ENCODE measurements at regions not wholly inside any gene's neighbourhood (a gene's known extent, or its start where the extent isn't known, plus 50 kb on each side); places are given as distances from the start of the nearest gene placed in this dataset.
"Not testable (repeated sequence)": the region's sequence is repeated elsewhere in the genome, so short reads cannot be mapped to it uniquely, and the experiment has no call there.

- no peak for DNase-seq (ENCODE audit: low read depth)
Observed at GRCh38 chrX:10676235-10676957, 56.0 kb upstream of the MID1 start.

DNA sequence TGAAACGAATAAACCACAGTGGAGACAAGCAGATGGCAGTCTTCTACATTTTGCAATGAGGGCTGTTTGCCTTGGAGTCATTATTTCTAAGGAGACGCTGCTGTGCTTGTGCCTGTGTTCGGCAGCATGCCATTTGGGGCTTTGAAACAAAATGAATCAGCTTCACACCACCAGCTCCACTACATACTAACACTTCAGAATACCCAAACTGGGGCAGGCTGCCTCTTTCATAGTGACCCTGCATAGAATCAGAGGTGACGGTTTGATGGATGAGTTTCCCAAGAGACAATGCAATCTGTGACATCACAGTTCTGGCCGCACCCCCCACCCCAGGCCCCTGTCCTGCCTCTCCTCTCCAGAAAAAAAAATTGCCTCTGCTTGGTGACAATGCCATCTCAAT lies 57.1 kb upstream of the MID1 start:
- DNase-seq (ENCODE audit: low read depth) = no peak

DNA sequence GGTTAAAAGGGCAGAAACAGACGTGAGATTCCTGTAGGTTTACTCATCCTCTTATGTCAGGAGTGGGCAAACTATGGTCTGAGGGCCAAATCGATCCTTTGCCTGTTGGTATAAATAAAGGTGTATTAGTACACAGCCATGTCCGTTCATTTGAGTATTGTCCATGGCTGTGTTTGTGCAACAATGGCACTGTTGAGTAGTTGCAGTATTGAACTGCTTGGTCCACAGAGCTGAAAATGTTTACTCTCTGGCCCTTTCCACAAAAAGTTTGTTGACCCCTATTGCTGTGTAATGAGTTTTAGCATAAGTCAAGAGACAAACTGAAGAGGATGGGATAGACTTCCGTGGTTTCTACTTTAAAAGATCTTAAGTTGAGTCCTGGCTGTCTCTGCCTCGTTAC lies 59.0 kb upstream of the MID1 start:
- DNase-seq (ENCODE audit: low read depth) = no peak

DNA sequence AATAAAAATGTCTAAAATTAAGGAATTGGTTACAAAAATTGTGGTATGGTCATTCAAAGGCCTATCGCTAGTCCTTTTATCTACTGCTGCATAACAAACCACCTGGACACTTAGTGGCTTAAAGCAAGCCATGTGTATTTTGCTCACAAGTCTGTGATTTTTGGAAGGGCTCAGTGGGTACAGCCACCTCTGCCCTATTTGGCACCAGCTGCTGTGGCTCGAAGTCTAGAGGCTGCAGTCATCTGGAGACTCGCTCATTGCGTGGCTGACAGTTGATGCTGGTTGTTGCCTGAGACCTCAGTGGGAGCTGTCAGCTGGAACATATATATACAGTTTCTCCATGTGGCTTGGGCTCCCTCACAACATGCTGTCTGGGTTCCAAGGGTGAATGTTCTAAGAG lies 60.8 kb upstream of the MID1 start:
- DNase-seq (ENCODE audit: low read depth) = no peak

- not testable (repeated sequence) for DNase-seq (ENCODE audit: low read depth)
Observed at GRCh38 chrX:10683631-10684030, 63.2 kb upstream of the MID1 start.

- DNase-seq (ENCODE audit: low read depth) = no peak
Observed at GRCh38 chrX:10685923-10686595, 65.7 kb upstream of the MID1 start.

DNA sequence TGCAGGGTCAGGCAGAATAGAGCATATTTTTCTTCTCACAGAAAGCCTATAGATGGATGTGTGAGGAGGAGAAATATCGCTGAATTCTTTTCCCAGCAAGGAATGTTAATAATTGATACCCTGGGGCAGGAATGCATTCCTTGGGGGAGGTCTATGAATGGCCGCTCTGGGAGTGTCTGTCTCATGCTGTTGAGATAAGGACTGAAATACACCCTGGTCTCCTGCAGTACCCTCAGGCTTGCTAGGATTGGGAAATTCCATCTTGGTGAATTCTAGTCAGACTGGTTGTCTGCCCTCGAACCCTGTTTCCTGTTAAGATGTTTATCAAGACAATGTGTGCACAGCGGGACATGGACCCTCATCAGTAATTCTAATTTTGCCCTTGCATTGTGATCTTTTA lies 71.4 kb upstream of the MID1 start:
- DNase-seq (ENCODE audit: low read depth) = not testable (repeated sequence)

DNA sequence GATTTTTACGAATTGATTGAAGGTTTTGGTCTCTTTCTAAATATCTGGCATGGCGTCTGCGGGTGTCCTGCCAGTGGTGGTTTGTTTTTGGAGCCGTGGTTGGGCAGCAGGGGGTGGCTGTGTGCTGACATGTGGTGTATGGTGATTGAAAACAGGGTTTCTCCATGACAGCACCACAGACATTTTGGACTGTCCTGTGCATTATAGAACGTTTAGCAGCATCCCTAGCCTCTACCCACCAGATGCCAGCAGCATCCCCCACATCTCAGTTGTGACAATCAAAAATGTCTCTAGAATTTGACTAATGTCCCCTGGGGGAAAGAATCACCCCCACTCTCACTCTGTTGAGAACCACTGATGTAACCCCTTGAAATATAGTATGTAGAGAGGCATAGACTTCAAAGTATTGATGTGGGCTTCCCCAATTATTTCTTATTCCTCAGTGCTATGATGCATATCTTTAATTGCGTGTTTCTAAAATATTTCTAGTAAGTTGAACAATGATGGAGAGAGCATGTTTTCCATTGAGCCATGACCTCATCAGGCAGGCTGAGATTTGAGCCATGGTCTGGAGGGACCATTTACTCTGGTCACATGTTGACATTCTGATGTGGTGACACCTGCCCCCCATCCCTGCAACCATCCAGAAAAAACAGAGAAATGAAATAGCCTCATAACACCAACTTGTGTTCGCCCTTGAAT lies 77.4 kb upstream of the MID1 start:
- no peak for DNase-seq (ENCODE audit: low read depth)

DNA sequence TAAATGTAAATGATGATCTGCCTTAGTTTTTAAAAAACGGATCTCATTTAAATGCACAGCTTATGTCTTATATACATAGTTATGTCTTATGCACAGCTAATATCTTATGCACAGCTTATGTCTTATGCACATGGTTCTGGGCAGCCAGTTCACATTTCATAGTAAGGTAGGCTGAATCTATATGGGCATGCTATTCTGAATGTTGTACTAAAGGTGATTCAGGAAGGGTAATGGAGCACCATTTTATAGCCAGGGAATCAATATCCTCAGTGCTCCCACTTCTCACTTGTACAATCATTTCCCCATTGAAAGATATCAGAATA lies 77.9 kb upstream of the MID1 start:
- no peak for DNase-seq (ENCODE audit: low read depth)

- DNase-seq (ENCODE audit: low read depth) = no peak
Observed at GRCh38 chrX:10702031-10702430, 81.6 kb upstream of the MID1 start.

DNA sequence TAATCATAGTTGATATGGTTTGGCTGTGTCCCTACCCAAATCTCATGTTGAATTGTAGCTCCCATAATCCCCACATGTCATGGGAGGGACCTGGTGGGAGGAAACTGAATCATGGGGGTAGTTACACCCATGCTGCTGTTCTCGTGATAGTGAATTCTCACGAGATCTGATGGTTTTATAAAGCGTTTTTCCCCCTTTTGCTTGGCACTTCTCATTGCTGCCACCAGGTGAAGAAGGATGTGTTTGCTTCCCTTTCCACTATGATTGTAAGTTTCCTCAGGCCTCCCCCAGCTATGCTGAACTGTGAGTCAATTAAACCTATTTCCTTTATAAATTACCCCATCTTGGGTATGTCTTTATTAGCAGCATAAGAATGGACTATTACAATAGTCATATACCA lies 86.0 kb upstream of the MID1 start:
- DNase-seq (ENCODE audit: low read depth) = not testable (repeated sequence)

DNA sequence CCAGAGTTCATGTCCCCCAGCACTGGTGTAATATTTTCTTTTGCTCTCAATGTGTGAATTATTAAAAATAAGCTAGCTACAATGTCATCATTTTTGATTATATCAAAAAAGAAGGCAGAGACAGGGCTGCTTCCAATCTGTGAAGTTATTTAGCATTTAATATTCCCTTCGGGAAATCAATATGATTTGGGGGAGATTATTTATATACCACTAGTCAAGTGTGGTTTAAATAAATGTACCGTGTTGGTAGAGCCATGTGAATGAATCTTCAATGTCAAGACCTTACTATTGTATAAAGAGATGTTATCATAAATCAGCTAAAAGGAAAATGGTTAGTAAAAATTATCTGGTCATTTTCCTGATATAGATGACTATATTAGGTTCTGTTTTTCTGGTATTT lies 87.4 kb upstream of the MID1 start:
- DNase-seq (ENCODE audit: low read depth) = no peak

- DNase-seq (ENCODE audit: low read depth) = no peak
Observed at GRCh38 chrX:10709276-10709675, 88.9 kb upstream of the MID1 start.

DNA sequence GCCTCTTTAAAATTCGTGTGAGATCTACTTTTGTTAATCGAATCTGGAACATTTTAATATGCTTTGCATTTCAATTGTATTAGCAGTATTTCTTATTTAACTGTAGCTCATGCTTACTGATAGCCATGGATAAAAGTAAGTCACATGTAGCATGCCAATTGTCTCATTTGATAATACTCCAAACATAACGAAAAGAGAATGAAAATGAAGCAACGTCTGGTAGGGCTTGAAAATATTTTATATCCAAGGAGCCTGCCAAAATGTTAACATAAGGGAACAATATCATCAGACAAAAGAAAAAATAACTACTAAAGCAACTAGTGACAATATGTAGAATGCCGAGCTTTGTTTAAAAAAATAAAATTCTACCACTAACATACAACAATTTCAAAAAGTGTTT lies 94.1 kb upstream of the MID1 start:
- DNase-seq (ENCODE audit: low read depth) = peak; percentile 39

- peak; percentile 63 for DNase-seq (ENCODE audit: low read depth)
Observed at GRCh38 chrX:10722851-10723250, 102.5 kb upstream of the MID1 start.

GRCh38 chrX:10725071-10725470 lies 104.7 kb upstream of the MID1 start:
- DNase-seq (ENCODE audit: low read depth) = no peak

DNA sequence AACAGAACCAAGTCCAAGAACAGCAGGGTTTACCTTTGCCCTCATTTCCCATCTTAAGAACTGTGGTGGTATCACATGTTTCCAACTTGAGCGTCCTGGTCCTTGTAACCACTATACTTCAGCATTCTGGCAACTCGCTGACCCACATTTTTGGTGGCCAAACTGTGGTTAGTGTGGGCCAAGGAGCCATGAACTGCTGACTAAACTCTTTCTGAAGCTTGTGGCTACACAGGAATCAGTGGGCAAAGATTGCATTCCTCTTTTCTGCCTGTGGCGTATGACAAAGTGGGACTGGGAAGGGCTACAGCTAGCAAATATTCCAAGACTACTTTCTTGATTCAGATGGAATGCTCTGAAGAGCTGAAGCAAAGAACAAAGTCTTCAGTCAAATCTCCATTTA lies 106.3 kb upstream of the MID1 start:
- DNase-seq (ENCODE audit: low read depth) = no peak

- no peak for DNase-seq (ENCODE audit: low read depth)
Observed at GRCh38 chrX:10728806-10729389, 108.5 kb upstream of the MID1 start.

DNA sequence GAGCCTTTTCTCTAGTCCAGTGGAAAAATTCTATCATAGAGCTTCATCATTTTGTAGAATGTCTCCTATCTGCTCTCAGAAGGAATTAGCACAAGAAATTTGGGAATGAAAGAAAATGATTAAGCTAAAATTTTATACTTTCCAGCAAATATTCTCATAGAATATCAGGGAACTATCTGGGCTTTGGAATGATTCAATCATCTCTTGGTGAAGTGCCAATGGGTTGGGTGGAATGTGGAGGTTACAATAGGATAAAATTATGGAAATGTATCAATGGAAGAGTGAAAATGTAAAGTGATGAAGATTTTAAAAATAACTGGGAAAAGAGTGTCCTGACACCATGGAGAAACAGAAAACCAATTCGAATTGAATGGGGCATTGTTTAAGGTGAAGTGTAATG lies 119.0 kb upstream of the MID1 start:
- DNase-seq (ENCODE audit: low read depth) = no peak

GRCh38 chrX:10741003-10741402 lies 120.6 kb upstream of the MID1 start:
- no peak for DNase-seq (ENCODE audit: low read depth)

DNA sequence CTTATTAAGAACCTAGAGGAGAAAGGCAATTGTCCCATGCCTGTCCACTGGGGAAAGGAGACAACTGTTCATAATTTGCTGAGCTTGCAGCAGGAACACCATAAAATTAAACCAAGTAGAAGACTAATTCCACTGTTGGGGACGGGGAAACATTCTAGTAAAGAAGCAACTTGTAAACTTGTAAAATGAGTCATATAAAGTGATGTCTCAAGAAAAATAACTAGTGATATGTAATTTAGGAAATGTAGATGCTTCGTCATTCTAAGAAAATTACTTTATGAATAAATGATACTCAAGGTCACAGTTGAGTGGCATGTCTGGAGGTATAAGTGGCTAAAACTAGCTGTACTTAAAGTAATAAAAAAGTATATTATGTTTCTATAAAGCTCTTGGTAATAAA lies 121.2 kb upstream of the MID1 start:
- no peak for DNase-seq (ENCODE audit: low read depth)

- DNase-seq (ENCODE audit: low read depth) = no peak
Observed at GRCh38 chrX:10743476-10743875, 123.1 kb upstream of the MID1 start.

GRCh38 chrX:10744007-10744406 lies 123.6 kb upstream of the MID1 start:
- DNase-seq (ENCODE audit: low read depth) = no peak

All from forelimb muscle (tissue), 1 donor.